Neuronal stem cell (in vitro differentiated cells): ENCODE measurements at regions not wholly inside any gene's neighbourhood (a gene's known extent, or its start where the extent isn't known, plus 50 kb on each side); places are given as distances from the start of the nearest gene placed in this dataset.

Experiments used
- DNase-seq: peaks from one replicate; pipeline ENCODE4 v3.0.0-alpha.2; 2013; ENCODE audit warnings: low spot score
- H2AFZ ChIP-seq: one replicate; pipeline ENCODE4 v1.6.1; 2013; ENCODE audit warnings: mild to moderate bottlenecking, low read length, inconsistent platforms
- H2AK5ac ChIP-seq: 2 replicates; pipeline ENCODE4 v1.6.1; 2013; ENCODE audit warnings: low read depth, mild to moderate bottlenecking, inconsistent platforms, low read length, moderate library complexity, mixed read lengths
- H2BK120ac ChIP-seq: 2 replicates; pipeline ENCODE4 v1.6.1; 2013; ENCODE audit warnings: low read depth, mild to moderate bottlenecking, inconsistent platforms, low read length, moderate library complexity, mixed read lengths
- H2BK12ac ChIP-seq: one replicate; pipeline ENCODE4 v1.6.1; 2013; ENCODE audit warnings: low read length, inconsistent platforms
- H2BK15ac ChIP-seq: 2 replicates; pipeline ENCODE4 v1.6.1; 2013; ENCODE audit warnings: mild to moderate bottlenecking, low read length, inconsistent platforms, mixed read lengths
- H2BK5ac ChIP-seq: one replicate; pipeline ENCODE4 v1.6.1; 2013; ENCODE audit warnings: inconsistent platforms, mild to moderate bottlenecking, low read length, moderate library complexity
- H3K14ac ChIP-seq: one replicate; pipeline ENCODE4 v1.6.1; 2013; ENCODE audit warnings: low read length, inconsistent platforms
- H3K18ac ChIP-seq: 2 replicates; pipeline ENCODE4 v1.6.1; 2013; ENCODE audit warnings: low read length, inconsistent platforms
- H3K23ac ChIP-seq: 2 replicates; pipeline ENCODE4 v1.6.1; 2013; ENCODE audit warnings: low read depth, mild to moderate bottlenecking, mixed read lengths, low read length, inconsistent platforms; ENCODE audit not compliant: poor library complexity
- H3K27ac ChIP-seq: replicated peaks from 3 replicates; pipeline ENCODE4 v1.5.1; 2013; ENCODE audit warnings: low read length, inconsistent platforms
- H3K27me3 ChIP-seq, 3 experiments: 2 replicates each; pipeline ENCODE4 v1.6.1; 2013; ENCODE audit warnings: low read length in 3 of 3, mild to moderate bottlenecking in 2 of 3, inconsistent platforms in 1 of 3, low read depth in 1 of 3, mixed read lengths in 1 of 3, moderate library complexity in 1 of 3; ENCODE audit not compliant: control insufficient read depth in 3 of 3, insufficient read depth in 3 of 3
- H3K36me3 ChIP-seq, 2 donors: replicated peaks in 1 of 2; 2 replicates each; pipeline ENCODE4 v1.6.1; 2013; ENCODE audit warnings: low read length in 2 of 2; ENCODE audit not compliant: control insufficient read depth in 2 of 2, insufficient read depth in 2 of 2
- H3K4ac ChIP-seq: 2 replicates; pipeline ENCODE4 v1.6.1; 2013; ENCODE audit warnings: inconsistent platforms, mild to moderate bottlenecking, low read length, moderate library complexity
- H3K4me1 ChIP-seq, 2 donors: 1 replicate in 1 of 2; 2 replicates in 1 of 2; pipeline ENCODE4 v1.6.1; 2013; ENCODE audit warnings: low read length in 2 of 2, low read depth in 1 of 2; ENCODE audit not compliant: control insufficient read depth in 2 of 2, insufficient read depth in 1 of 2
- H3K4me2 ChIP-seq: one replicate; pipeline ENCODE4 v1.6.1; 2013; ENCODE audit warnings: mild to moderate bottlenecking, low read length, inconsistent platforms; ENCODE audit not compliant: insufficient read depth, poor library complexity, severe bottlenecking
- H3K4me3 ChIP-seq, 2 donors: 2 replicates each; pipeline ENCODE4 v1.5.1; 2013; ENCODE audit warnings: low read length in 2 of 2, mild to moderate bottlenecking in 2 of 2, inconsistent platforms in 1 of 2, moderate library complexity in 1 of 2
- H3K79me1 ChIP-seq: one replicate; pipeline ENCODE4 v1.6.1; 2013; ENCODE audit warnings: low read depth, mild to moderate bottlenecking, inconsistent platforms, low read length, moderate library complexity
- H3K9ac ChIP-seq: one replicate; pipeline ENCODE4 v1.6.1; 2013; ENCODE audit warnings: mild to moderate bottlenecking, low read depth, low read length, inconsistent platforms; ENCODE audit not compliant: poor library complexity
- H3K9me3 ChIP-seq, 2 donors: replicated peaks in 1 of 2; 2 replicates each; pipeline versions ENCODE3 to v1.6.1; 2013; ENCODE audit warnings: low read length in 2 of 2, mild to moderate bottlenecking in 2 of 2, inconsistent platforms in 1 of 2, low read depth in 1 of 2, mixed read lengths in 1 of 2, moderate library complexity in 1 of 2; ENCODE audit not compliant: control insufficient read depth in 2 of 2, insufficient read depth in 1 of 2
- H4K8ac ChIP-seq: one replicate; pipeline ENCODE4 v1.6.1; 2013; ENCODE audit warnings: low read depth, mild to moderate bottlenecking, inconsistent platforms, low read length, moderate library complexity
- H4K91ac ChIP-seq: one replicate; pipeline ENCODE4 v1.6.1; 2013; ENCODE audit warnings: low read length, low read depth, mild to moderate bottlenecking, inconsistent platforms; ENCODE audit not compliant: poor library complexity
- WGBS, 2 donors: extraction: QIAGEN DNeasy Blood & Tissue Kit; methylation state at CpG; one replicate each; pipeline ENCODE4 v1.1.7; 2013; ENCODE audit warnings: missing lambda C conversion rate in 2 of 2, mixed read lengths in 1 of 2; ENCODE audit not compliant: insufficient read length in 2 of 2, insufficient replicate concordance in 1 of 2; ENCODE audit errors: extremely low coverage in 2 of 2; 5-methylcytosine and 5-hydroxymethylcytosine counted together

DNA sequence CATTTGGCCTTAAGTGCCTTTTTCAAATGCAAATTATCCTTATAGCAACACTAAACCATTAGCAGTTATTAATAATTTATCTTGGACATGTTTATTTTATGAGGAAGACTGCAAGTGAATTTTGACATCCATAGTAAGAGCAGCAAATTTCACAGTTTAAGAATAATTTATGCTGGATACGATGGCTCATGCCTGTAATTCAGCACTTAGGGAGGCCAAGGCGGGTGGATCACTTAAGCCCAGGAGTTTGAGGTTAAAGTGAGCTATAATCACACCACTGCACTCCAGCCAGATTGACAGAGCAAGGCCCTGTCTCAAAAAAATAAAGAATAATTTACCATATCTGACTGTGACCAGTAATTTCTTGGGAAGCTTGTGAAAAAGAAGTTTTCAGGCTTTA, 286.2 kb downstream of the TMX3 start:
- H2AK5ac ChIP-seq = no peak overlapping the region
- no peak overlapping the region for H3K4me2 ChIP-seq
- H2BK120ac ChIP-seq = no peak overlapping the region
- no peak overlapping the region for H3K4me3 ChIP-seq
- no peak overlapping the region for H4K8ac ChIP-seq
- DNase-seq = no peak
- no peak overlapping the region for H3K9ac ChIP-seq
- no peaks in the 10 kb centered on the region for H3K36me3 ChIP-seq
- no peaks in the 10 kb centered on the region for H3K27me3 ChIP-seq
- no peaks in the 10 kb centered on the region for H3K79me1 ChIP-seq
- no CpG with 5 or more reads among the region's 2 CpGs for WGBS, 2 donors
- no peak overlapping the region for H2BK15ac ChIP-seq
- no peak overlapping the region for H3K14ac ChIP-seq
- H3K4me1 ChIP-seq = peaks cover 0 to 15% of the 10 kb centered on the region in 2 donors
- no peak overlapping the region for H2AFZ ChIP-seq
- no peaks in the 10 kb centered on the region for H3K9me3 ChIP-seq
- H3K23ac ChIP-seq = no peak overlapping the region
- H3K18ac ChIP-seq = no peak overlapping the region
- H3K4ac ChIP-seq = no peak overlapping the region
- no peak overlapping the region for H3K27ac ChIP-seq
- H2BK12ac ChIP-seq = no peak overlapping the region
- H4K91ac ChIP-seq = no peak overlapping the region
- no peak overlapping the region for H2BK5ac ChIP-seq

DNA sequence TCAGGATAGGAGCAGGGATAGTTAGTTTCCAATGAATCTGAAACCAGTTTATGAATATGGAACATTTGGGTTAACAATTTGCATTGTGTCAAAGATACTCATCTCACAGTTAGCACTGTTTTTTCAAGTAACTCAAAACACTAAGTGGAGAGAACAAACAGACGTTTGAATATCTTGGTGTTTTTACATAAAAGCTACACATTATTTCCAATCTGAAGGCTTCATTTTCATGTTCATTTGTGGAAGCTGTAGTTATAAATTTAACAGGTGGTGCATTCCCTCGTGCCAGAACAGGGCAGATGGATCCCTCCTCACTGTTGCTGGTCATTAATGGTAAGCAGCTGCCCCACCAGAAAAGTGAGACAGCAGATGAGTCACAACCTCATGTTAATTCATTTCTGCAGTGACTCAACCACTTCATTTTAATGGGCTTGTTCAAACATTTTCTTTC, 286.9 kb downstream of the TMX3 start:
- H3K9ac ChIP-seq = no peak overlapping the region
- H2AK5ac ChIP-seq = no peak overlapping the region
- DNase-seq = no peak
- no CpG with 5 or more reads among the region's 2 CpGs for WGBS, 2 donors
- H2AFZ ChIP-seq = peak overlapping the region; percentile 48
- no peaks in the 10 kb centered on the region for H3K9me3 ChIP-seq
- H3K4me2 ChIP-seq = no peak overlapping the region
- H2BK12ac ChIP-seq = no peak overlapping the region
- peaks cover 0 to 15% of the 10 kb centered on the region in 2 donors for H3K4me1 ChIP-seq
- no peak overlapping the region for H2BK5ac ChIP-seq
- H3K4me3 ChIP-seq = no peak overlapping the region
- no peak overlapping the region for H2BK120ac ChIP-seq
- H3K4ac ChIP-seq = no peak overlapping the region
- no peak overlapping the region for H3K18ac ChIP-seq
- no peak overlapping the region for H3K23ac ChIP-seq
- H3K27ac ChIP-seq = no peak overlapping the region
- H4K91ac ChIP-seq = no peak overlapping the region
- H3K14ac ChIP-seq = no peak overlapping the region
- no peaks in the 10 kb centered on the region for H3K36me3 ChIP-seq
- no peak overlapping the region for H2BK15ac ChIP-seq
- H4K8ac ChIP-seq = no peak overlapping the region
- no peaks in the 10 kb centered on the region for H3K79me1 ChIP-seq
- H3K27me3 ChIP-seq = no peaks in the 10 kb centered on the region

DNA sequence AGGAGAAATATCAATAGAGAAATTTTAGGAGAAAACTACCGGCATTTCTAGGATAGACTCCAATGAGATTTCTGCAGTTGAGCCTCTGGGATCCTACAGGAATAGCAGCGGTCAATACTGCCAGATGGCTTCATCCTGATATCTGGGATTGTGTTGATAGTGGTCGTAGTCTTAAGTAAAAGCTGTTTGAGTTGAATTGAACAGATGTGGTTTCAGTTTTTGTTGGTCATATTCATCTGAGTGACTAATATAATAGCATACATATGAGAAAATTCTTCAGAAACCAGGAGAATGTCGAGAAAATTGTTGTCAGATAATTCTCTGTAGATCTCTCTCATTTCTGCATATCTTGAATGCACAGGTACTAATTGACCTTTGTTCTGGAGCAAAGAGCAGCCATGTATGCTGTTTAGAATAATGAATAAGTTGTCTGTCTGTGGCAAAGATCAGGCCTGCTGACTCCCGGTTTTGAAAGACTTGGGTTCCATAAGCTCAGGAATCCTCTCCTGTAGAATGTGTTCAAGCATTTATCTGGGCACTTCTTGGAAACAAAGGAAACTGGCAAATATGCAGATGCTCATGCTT, 288.1 kb downstream of the TMX3 start:
- Histone ChIP-seq H3K23ac (no peak overlapping the region), H3K14ac (no peak overlapping the region), H2BK15ac (no peak overlapping the region), H3K36me3 (no peaks in the 10 kb centered on the region), H3K27me3 (no peaks in the 10 kb centered on the region), H2AFZ (no peak overlapping the region), H4K8ac (no peak overlapping the region), H3K27ac (no peak overlapping the region), H2AK5ac (no peak overlapping the region), H2BK120ac (no peak overlapping the region), H3K4me3 (no peak overlapping the region), H3K4me1 (peaks cover 0 to 15% of the 10 kb centered on the region in 2 donors), H2BK5ac (no peak overlapping the region), H4K91ac (no peak overlapping the region), H3K4ac (no peak overlapping the region), H2BK12ac (no peak overlapping the region), H3K4me2 (no peak overlapping the region), H3K9ac (no peak overlapping the region), H3K79me1 (no peaks in the 10 kb centered on the region), H3K18ac (no peak overlapping the region), H3K9me3 (no peaks in the 10 kb centered on the region)
- DNase-seq = no peak
- WGBS, 2 donors = no CpG with 5 or more reads among the region's 5 CpGs

DNA sequence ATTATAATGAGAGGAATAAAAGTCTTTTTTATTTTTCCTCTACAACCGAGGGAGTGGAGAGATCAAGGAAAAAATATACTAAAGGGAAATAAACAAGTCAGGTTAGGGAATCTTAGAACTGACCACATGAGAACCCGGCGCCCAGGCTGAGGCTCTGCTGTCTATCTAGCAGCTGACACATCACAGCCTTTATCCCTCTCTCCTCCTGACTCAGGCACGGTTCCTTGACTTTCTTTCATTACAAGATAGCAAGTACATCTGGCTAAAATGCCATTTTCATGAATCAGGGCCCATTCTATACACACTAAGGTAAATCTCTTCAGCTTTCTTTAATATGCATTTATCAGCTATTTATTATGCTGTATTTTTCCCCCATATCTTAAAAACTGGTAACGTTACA, 296.0 kb downstream of the TMX3 start:
- Histone ChIP-seq H3K36me3 (no peaks in the 10 kb centered on the region), H3K14ac (no peak overlapping the region), H2BK15ac (no peak overlapping the region), H2BK12ac (no peak overlapping the region), H3K23ac (no peak overlapping the region), H3K4me2 (no peak overlapping the region), H4K91ac (no peak overlapping the region), H3K27ac (no peak overlapping the region), H4K8ac (no peak overlapping the region), H2BK120ac (no peak overlapping the region), H3K27me3 (no peaks in the 10 kb centered on the region), H2AK5ac (no peak overlapping the region), H3K79me1 (no peaks in the 10 kb centered on the region), H3K9ac (no peak overlapping the region), H3K18ac (no peak overlapping the region), H3K4me3 (no peak overlapping the region), H2BK5ac (no peak overlapping the region), H2AFZ (no peak overlapping the region), H3K4me1 (peaks cover 6 to 7% of the 10 kb centered on the region in 2 donors), H3K9me3 (no peaks in the 10 kb centered on the region), H3K4ac (no peak overlapping the region)
- WGBS, 2 donors = no CpG with 5 or more reads among the region's 5 CpGs
- DNase-seq = no peak
